K562 (cell line): ENCODE measurements at regions not wholly inside any gene's neighbourhood (a gene's known extent, or its start where the extent isn't known, plus 50 kb on each side); places are given as distances from the start of the nearest gene placed in this dataset.

ENCODE experiments used
- ATAC-seq: fragments of 200-7000 bp; cut with Tn5 transposase; 3 replicates; pipeline ENCODE4 v1.9.1; 2020; ENCODE audit warnings: moderate library complexity
- BruUV-seq: library from RNA; stranded (reverse); fragments of 400-500 nt; replicated peaks from 2 replicates; lab custom pipeline; 2021; lab: Mats Ljungman, UMichigan
- CTCF ChIA-PET: fragments of 300-600 bp; formaldehyde crosslinking; extraction: SDS; loops from one replicate; lab custom pipeline; 2021; ENCODE audit warnings: low intra/inter-chr PET ratio; lab: Yijun Ruan, JAX
- POLR2A ChIA-PET: fragments of 300-600, 350-650 bp; sonication (Branson Sonifier 250); formaldehyde crosslinking; extraction: SDS; loops from one replicate; lab custom pipeline; 2021; ENCODE audit warnings: antibody characterized with exemption, inconsistent platforms; lab: Yijun Ruan, JAX
- DNase-seq, 4 experiments: peaks; one replicate each; pipeline versions ENCODE4 v3.0.0 to v3.0.0-alpha.2; 2011 to 2018; ENCODE audit warnings: low spot score in 3 of 4, mixed read lengths in 3 of 4; ENCODE audit errors: extremely low read depth in 1 of 4
- FAIRE-seq: peaks from 2 replicates; lab custom pipeline; 2011; peaks lifted over from hg19 to GRCh38; lab: Jason Lieb, UNC
- H2AFZ ChIP-seq: 2 replicates; pipeline ENCODE4 v1.6.0; 2011; ENCODE audit warnings: low read depth, low read length, control low read depth, inconsistent platforms
- H3K27ac ChIP-seq: fragments of 200-600 bp; 3 replicates; pipeline ENCODE4 v1.8.0; 2011; ENCODE audit warnings: low read depth, mild to moderate bottlenecking, control low read depth, inconsistent platforms, low read length, moderate library complexity, mixed read lengths; ENCODE audit errors: extremely low read depth
- H3K27me3 ChIP-seq, 2 experiments: fragments of 300-600 bp in 1 of 2; 2 replicates in 1 of 2; 3 replicates in 1 of 2; pipeline versions ENCODE4 v1.6.0 to v1.8.0; 2011; ENCODE audit warnings: inconsistent platforms in 2 of 2, low read length in 2 of 2, mild to moderate bottlenecking in 1 of 2, mixed read lengths in 1 of 2, moderate library complexity in 1 of 2; ENCODE audit not compliant: control insufficient read depth in 2 of 2, insufficient read depth in 2 of 2
- H3K36me3 ChIP-seq: fragments of 300-600 bp; 3 replicates; pipeline ENCODE4 v1.8.0; 2011; ENCODE audit warnings: mild to moderate bottlenecking, low read length, inconsistent platforms; ENCODE audit not compliant: control insufficient read depth, insufficient read depth
- H3K4me1 ChIP-seq, 2 experiments: fragments of 200-600 bp in 1 of 2; replicated peaks in 1 of 2; 2 replicates in 1 of 2; 3 replicates in 1 of 2; pipeline versions ENCODE4 v1.5.1 to v1.8.0; 2011; ENCODE audit warnings: inconsistent platforms in 2 of 2, low read length in 2 of 2, mild to moderate bottlenecking in 1 of 2, mixed read lengths in 1 of 2, moderate library complexity in 1 of 2; ENCODE audit not compliant: control insufficient read depth in 2 of 2, insufficient read depth in 2 of 2
- H3K4me2 ChIP-seq: 2 replicates; pipeline ENCODE4 v1.6.1; 2011; ENCODE audit warnings: low read length, control low read depth, inconsistent platforms, mixed read lengths; ENCODE audit not compliant: insufficient read depth
- H3K4me3 ChIP-seq: fragments of 200-600 bp; sonication (generic), shearing (Covaris generic); 2 replicates; pipeline ENCODE4 v1.5.1; 2016; ENCODE audit warnings: control low read depth, inconsistent platforms
- H3K79me2 ChIP-seq: fragments of 200-600 bp; 3 replicates; pipeline ENCODE4 v1.8.0; 2011; ENCODE audit warnings: low read length, inconsistent platforms; ENCODE audit not compliant: control insufficient read depth, insufficient read depth
- H3K9ac ChIP-seq, 2 experiments: 2 replicates each; pipeline versions ENCODE4 v1.6.0 to v1.6.1; 2011; ENCODE audit warnings: low read depth in 2 of 2, low read length in 2 of 2, control low read depth in 1 of 2, inconsistent platforms in 1 of 2, mild to moderate bottlenecking in 1 of 2, mixed read lengths in 1 of 2; ENCODE audit not compliant: insufficient read depth in 1 of 2
- H3K9me1 ChIP-seq: one replicate; pipeline ENCODE4 v1.6.0; 2011; ENCODE audit warnings: inconsistent platforms, mild to moderate bottlenecking, low read length, moderate library complexity; ENCODE audit not compliant: control insufficient read depth, insufficient read depth
- H3K9me3 ChIP-seq: replicated peaks from 2 replicates; pipeline ENCODE4 v1.5.1; 2011; ENCODE audit warnings: low read depth, low read length, inconsistent platforms; ENCODE audit not compliant: control insufficient read depth, insufficient read depth
- H4K20me1 ChIP-seq: replicated peaks from 2 replicates; pipeline ENCODE4 v1.6.1; 2011; ENCODE audit warnings: low read length, inconsistent platforms, mixed read lengths; ENCODE audit not compliant: control insufficient read depth, insufficient read depth
- CBX2 ChIP-seq: fragments of 200-600 bp; sonication (generic); IDR thresholded peaks from one replicate; pipeline ENCODE4 v1.6.1; 2012; ENCODE audit warnings: mild to moderate bottlenecking, low read length, inconsistent platforms; ENCODE audit not compliant: insufficient read depth, poor library complexity, severe bottlenecking
- CSDE1 ChIP-seq, 2 experiments: fragments of 450-650 bp; IDR thresholded peaks; 2 replicates each; pipeline ENCODE4 v1.6.1; 2016; ENCODE audit warnings: mild to moderate bottlenecking in 1 of 2
- DACH1 ChIP-seq: fragments of 450-650 bp; IDR thresholded peaks from 2 replicates; pipeline ENCODE4 v1.6.1; 2018; ENCODE audit not compliant: partially characterized antibody
- FOXJ2 ChIP-seq: fragments of 200-800 bp; sonication (Bioruptor generic); IDR thresholded peaks from 2 replicates; pipeline ENCODE4 v1.6.1; 2016; ENCODE audit warnings: missing genetic modification characterization, missing compliant biosample characterization
- NCOA2 ChIP-seq, 2 experiments: fragments of 450-650 bp; IDR thresholded peaks; 2 replicates each; pipeline ENCODE4 v1.6.1; 2018; ENCODE audit warnings: mild to moderate bottlenecking in 2 of 2, moderate library complexity in 1 of 2; ENCODE audit not compliant: partially characterized antibody in 2 of 2
- RBM39 ChIP-seq: fragments of 200-400 bp; formaldehyde crosslinking; optimal IDR thresholded peaks from 2 replicates; pipeline ENCODE3; 2018; ENCODE audit warnings: low read depth, low read length
- SNIP1 ChIP-seq: fragments of 450-650 bp; IDR thresholded peaks from 2 replicates; pipeline ENCODE4 v1.7.1; 2017; ENCODE audit warnings: low read depth, mild to moderate bottlenecking
- SRF ChIP-seq, 2 experiments: fragments of 250-450, 450-650 bp in 1 of 2; sonication (Bioruptor Pico) in 1 of 2; sonication (generic) in 1 of 2; formaldehyde crosslinking; IDR thresholded peaks; 2 replicates each; pipeline versions ENCODE4 v1.5.0 to v1.5.1; 2020 to 2022; ENCODE audit warnings: mild to moderate bottlenecking in 1 of 2, missing genetic modification reagents in 1 of 2
- TEAD2 ChIP-seq: fragments of 450-650 bp; IDR thresholded peaks from 2 replicates; pipeline ENCODE4 v1.6.1; 2016; ENCODE audit warnings: missing genetic modification characterization, control low read depth, missing compliant biosample characterization
- TSHZ1 ChIP-seq: fragments of 250-450 bp; sonication (Bioruptor Pico); IDR thresholded peaks from 2 replicates; pipeline ENCODE4 v1.4.0; 2020; ENCODE audit warnings: mild to moderate bottlenecking, moderate library complexity
- USF2 ChIP-seq: sonication (generic); formaldehyde crosslinking; IDR thresholded peaks from 2 replicates; pipeline ENCODE4 v1.5.0; 2020; ENCODE audit warnings: missing genetic modification reagents
- WHSC1 ChIP-seq: IDR thresholded peaks from one replicate; pipeline ENCODE4 v1.6.1; 2012; ENCODE audit warnings: low read length, control low read depth, inconsistent platforms
- ZNF174 ChIP-seq: fragments of 250-450 bp; sonication (Bioruptor Pico); IDR thresholded peaks from 2 replicates; pipeline ENCODE4 v1.4.0; 2020; ENCODE audit warnings: mild to moderate bottlenecking
- ZNF253 ChIP-seq: fragments of 250-450 bp; sonication (Bioruptor Pico); conservative IDR thresholded peaks from 2 replicates; pipeline ENCODE4 v1.6.1; 2021; ENCODE audit warnings: mild to moderate bottlenecking
- ZNF384 ChIP-seq: IDR thresholded peaks from 2 replicates; pipeline ENCODE4 v1.6.1; 2012; ENCODE audit warnings: low read depth, low read length, improper control_type of control experiment
- ZNF512 ChIP-seq: IDR thresholded peaks from 2 replicates; pipeline ENCODE4 v1.6.1; 2016; ENCODE audit warnings: missing genetic modification characterization, missing compliant biosample characterization
- ZNF780A ChIP-seq: fragments of 250-450 bp; sonication (Bioruptor Pico); IDR thresholded peaks from 2 replicates; pipeline ENCODE4 v1.5.0; 2021; ENCODE audit warnings: mild to moderate bottlenecking
- WGBS: fragments of 100-300 bp; shearing (Covaris generic); methylation state at CpG from one replicate; pipeline ENCODE4 v1.1.6; 2016; ENCODE audit warnings: low coverage, mixed read lengths; ENCODE audit not compliant: insufficient coverage; ENCODE audit errors: missing lambda C conversion rate; 5-methylcytosine and 5-hydroxymethylcytosine counted together
- in situ Hi-C: fragments of 300-500 bp; cut with MboI; formaldehyde crosslinking; loops from 4 replicates; pipeline ENCODE4 v1.15.0; 2018; ENCODE audit warnings: inconsistent platforms, mixed read lengths
- intact Hi-C: fragments of 100-400 bp; cut with micrococcal nuclease; formaldehyde crosslinking; loops from 2 replicates; pipeline ENCODE4 v1.14.2; 2022

GRCh38 chr7:25622695-25623094, 394.4 kb upstream of the NPVF start:
- no peaks in the 10 kb centered on the region; a peak in 2 of 5 replicates for H3K27me3 ChIP-seq
- no peak overlapping the region for H3K27ac ChIP-seq
- H3K79me2 ChIP-seq = no peaks in the 10 kb centered on the region
- H2AFZ ChIP-seq = no peak overlapping the region
- H3K4me1 ChIP-seq = no peaks in the 10 kb centered on the region
- ChIA-PET POLR2A (no interaction called here), CTCF (no interaction called here)
- in situ Hi-C loops = no loop called here
- no peak overlapping the region for H3K4me2 ChIP-seq
- FAIRE-seq = no peak
- H3K4me3 ChIP-seq = no peak overlapping the region
- DNase-seq = no peak
- H3K36me3 ChIP-seq = no peaks in the 10 kb centered on the region
- intact Hi-C loops = no loop called here
- no peak for ATAC-seq
- TF ChIP-seq USF2 (CRISPR knock-in tag) (no peak), ZNF512 (tag) (no peak), FOXJ2 (tag) (no peak), WHSC1 (no peak), CSDE1 (IDR thresholded peaks at IDR 0.05) (no peak), TEAD2 (tag) (no peak), ZNF253 (CRISPR knock-in tag) (no peak), RBM39 (no peak), SRF (CRISPR knock-in tag; IDR thresholded peaks at IDR 0.05) (no peak), DACH1 (no peak), NCOA2 (IDR thresholded peaks at IDR 0.05; ENCODE audit: partially characterized antibody in 2 of 2) (no peak), SNIP1 (no peak), ZNF384 (no peak), CBX2 (no peak), ZNF174 (CRISPR knock-in tag) (no peak), TSHZ1 (CRISPR knock-in tag) (no peak), ZNF780A (CRISPR knock-in tag) (no peak)
- no peaks in the 10 kb centered on the region for H4K20me1 ChIP-seq
- H3K9me1 ChIP-seq = no peaks in the 10 kb centered on the region
- no TSS peak for BruUV-seq
- WGBS = 2% methylated on average over 3 of the region's 3 CpGs
- H3K9me3 ChIP-seq = no peaks in the 10 kb centered on the region
- H3K9ac ChIP-seq = no peak overlapping the region
